Raji (cell line): ENCODE measurements at regions not wholly inside any gene's neighbourhood (a gene's known extent, or its start where the extent isn't known, plus 50 kb on each side); places are given as distances from the start of the nearest gene placed in this dataset.

Experiments used
- POLR2A ChIP-seq: IDR thresholded peaks from 2 replicates; pipeline ENCODE4 v1.6.1; 2011; ENCODE audit warnings: low read depth, low read length, control low read depth; ENCODE audit not compliant: insufficient read depth

DNA sequence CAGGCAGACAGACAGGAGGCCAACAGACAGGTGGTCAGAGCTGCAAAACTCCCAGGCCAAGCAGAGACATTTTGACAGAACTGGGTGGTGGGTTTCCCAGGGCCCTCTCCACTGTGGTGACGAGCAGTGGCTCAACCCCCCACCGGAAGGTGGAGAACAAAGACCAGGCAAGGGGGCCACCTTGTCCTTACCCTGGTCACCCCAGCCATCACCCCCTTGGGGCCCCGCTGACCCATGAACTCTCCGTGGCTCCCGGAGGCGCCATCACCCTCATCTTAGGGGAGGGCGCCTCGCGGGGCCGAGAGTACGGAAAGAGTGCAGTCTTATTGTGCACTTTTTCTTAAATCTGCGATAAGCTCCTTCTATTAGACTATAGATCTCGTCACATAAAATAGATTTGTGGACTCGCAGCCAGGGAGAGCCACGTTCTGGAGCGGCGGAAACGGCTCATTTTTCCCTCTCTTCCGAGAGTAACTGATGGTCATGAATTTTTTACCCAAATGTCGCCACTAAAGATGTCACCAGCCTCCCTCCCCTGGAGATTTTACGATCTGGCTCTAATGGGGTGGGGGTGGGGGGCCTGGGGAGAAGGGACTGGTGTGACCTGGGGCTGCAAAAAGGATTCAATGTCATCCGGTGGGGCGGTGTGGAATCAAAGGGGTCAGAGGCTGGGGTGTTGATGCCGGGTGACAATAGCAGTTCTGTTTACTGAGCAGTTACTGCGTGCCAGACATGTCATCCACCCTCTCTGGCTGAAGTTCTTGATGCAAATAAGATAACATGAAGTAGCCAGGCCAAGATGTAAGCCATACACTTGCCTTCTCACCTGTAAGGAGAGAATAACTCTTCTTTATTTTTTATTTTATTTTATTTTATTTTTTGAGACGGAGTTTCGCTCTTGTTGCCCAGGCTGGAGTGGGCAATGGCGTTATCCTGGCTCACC, 71.1 kb upstream of the MYL10 start:
- no peak for TF ChIP-seq POLR2A

DNA sequence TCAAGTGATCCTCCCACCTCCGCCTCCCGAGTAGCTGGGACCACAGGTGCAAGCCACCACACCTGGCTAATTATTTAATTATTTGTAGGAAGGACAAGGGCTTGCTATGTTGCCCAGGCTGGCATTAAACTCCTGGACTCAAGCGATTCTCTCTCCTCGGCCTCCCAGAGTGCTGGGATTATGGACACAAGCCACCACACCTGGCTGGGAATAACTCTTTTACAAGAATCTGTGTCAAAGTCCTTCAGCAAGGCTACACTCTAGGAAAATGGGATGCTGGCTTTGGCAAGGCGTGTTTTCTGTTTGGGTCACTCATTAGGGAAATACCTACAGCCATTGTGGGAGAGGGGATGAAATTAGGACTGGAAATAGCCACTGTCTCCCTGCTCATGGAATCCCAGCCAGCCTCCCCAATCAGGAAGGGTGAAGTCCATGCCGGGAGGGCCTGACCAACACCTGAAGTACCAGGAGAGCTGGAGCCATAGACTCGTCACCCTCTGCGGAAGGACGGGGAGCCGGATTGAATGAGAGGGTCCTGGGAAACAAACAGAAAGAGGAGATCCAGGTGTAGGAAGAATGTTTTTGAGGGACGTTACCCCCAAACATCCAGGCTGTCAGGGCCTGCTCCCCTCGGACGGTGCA, 72.2 kb upstream of the MYL10 start:
- no peak for TF ChIP-seq POLR2A

DNA sequence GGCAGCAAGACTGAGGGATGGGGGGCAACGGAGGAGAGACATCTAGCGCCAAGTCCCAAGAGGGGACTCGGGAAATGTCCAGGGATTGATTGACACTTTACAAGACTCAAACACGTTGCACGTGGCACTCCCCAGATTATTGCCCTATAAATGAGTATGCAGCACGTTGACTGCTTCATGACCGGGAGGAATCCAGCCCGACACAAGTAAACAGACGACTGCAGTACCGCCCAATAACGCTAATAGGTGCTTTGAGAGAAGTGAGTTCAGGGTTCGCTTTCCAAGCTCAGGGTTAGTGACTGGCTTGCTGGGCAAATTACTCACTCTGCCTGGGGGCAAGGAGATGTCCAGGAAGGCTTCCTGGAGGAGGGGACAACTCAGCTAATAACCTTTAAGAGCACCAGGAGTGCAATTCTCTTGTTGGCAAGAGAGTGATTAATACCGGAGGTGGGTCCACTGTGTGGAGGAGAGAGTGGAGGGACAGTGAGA, 73.3 kb upstream of the MYL10 start:
- TF ChIP-seq POLR2A: no peak

DNA sequence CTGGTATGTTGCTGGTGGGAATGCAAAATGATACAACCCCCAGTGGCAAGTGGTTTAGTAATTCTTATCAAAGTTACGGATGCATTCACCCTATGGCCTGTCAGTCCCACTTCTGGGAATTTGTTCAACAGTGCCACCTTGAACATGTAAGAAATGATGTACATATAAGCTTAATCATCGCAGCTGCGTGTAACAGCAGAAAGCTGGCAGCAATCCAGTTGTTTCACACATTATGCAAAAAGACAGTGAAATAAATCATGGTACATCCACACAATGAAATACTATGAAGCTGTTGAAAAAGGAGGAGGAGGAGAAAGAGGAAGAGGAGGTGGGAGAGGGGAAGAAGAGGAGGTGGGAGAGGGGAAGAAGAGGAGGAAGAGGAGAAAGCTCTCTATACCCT, 76.2 kb upstream of the MYL10 start:
- TF ChIP-seq POLR2A: no peak

DNA sequence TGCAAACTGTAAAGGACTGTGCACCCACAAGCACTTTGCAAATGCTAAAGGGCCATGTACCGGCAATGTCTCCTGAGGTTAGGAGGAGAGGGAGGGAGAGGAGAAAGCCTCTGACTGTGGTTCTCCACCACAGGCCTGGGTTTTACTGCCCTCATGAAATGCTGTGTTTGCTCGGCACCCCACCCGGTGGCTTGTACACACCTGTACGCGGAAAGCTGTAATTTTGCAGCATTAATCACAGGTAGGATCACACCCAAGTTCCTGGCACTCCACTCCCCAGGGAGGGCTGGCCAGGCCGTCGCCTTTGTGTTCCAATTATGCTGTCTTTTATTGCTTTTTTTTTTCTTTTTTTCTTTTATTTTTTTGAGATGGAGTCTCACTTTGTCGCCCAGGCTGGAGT, 78.5 kb upstream of the MYL10 start:
- TF ChIP-seq POLR2A: no peak

DNA sequence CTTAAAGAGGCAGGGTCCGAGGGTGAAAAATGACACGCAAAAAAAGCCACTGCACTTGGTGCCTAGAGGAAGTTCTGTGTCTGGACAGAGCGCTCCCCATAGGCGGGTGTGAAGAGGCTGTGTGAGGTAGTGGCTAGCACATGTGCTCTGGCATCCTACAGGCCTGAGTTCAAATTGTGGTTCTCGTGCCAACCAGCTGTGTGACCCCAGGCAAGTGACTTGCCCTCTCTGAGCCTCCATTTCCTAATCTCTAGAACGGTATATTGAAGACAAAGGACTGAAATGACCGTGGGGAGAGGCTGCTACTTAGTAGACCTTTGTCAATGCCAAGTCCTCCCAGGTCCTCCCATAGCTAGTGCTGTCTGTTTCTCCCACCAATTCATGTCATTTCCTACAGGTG, 79.1 kb upstream of the MYL10 start:
- no peak for TF ChIP-seq POLR2A

DNA sequence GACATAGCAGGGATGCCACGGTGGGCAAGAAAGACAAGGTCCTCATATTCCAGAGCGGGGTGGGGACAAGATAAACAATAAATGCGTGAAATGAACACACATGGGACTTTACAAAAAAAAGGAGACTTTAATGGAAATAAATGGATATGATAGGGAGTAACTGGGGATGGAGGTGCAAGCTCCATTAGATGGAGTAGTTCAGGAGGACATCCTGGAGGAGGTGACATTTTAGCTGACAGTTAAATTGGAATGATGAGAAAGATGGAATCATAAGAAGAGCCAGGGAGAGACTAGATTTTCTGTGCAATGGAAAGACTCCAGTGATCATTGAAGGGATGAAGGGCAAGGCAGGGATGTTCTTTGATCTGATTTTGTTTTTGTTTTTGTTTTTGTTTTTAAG, 83.6 kb upstream of the MYL10 start:
- TF ChIP-seq POLR2A: no peak

DNA sequence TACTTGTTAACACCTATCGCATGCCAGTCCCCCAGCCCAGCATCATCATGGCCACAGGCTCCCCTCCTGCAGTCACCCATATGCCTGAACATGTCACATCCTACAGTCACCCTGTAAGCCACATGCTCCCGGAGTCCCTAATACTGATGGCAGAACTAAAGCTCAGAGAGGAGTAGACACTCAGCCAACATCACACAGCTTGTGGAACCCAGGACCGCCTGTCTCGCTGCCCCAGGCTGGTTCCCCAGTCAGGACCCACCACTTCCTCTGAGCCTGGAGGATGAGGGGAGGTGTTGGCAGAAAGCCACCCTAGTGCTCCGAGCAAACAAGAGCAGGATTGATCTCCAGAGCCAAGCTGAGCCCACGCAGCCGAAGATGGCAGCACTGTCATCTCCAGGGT, 85.0 kb upstream of the MYL10 start:
- TF ChIP-seq POLR2A: no peak

DNA sequence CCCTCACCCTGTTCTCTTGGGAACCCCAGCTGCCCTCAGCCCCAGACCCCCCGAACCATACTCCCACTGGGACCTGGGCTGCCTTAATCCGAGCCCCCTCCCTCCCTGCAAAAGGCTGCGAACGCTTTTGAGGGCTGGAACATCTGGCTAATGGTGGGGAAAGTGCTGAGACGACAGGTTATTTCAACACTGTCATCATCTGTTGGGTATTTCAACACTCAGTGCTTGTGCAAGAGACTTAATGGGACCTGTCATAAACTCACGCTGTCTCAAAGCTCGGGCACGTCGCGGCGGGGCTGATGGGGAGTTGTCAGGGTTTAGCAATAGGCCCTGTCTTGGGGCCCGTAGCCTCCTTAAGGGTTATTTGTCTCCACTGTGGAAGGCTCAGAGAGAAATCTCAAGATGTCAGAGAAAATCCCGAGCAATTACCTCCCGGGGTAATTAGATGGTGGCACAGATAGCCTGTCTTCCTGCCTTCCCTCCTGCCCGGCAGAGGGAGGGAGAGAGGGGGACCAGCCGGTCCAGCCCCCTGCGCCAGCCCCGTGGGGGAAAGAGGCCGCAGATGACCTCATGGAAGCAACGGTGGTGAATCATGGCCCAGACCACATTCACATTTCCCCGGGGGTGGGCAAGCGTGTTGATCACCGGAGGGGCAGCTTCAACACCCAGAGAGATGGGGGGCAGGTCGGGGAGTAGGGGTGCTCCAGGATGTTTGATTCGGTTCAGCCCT, 88.7 kb upstream of the MYL10 start:
- TF ChIP-seq POLR2A: no peak

DNA sequence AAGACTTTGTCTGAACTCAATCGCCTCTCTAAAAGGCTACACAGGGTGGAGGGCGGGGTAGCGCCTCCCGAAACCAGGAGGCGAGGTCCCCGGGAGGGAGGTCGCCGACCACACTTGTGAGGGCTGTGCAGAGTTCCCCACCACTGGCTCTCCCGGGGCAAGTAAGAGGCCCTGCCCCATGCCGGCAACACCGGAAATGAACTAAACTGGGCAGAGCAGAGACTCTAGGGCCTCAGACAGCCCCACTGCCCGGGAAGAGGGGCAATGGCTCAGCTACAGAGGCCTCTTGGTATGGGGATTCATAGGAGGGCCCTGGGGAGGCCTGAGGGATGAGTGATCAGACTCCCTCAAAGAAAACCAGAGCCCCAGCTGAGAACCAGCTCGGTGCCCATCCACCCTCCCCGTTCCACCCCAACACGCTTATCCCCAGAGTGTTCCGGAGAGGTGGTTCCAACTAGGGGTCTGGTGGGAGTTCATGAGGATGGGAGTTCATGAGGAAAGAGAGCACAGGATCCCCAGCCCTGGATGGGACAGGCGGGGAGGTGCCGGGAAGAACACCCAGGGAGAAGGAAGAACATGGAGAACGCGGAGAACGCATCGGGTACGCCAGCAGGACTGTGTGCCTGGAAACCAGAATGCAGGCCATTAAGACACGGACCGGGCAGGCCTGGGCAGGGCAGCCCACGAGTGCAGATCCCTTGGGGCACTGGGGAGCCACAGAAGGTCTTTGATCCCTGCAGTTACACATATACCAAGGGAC, 89.4 kb upstream of the MYL10 start:
- no peak for TF ChIP-seq POLR2A

DNA sequence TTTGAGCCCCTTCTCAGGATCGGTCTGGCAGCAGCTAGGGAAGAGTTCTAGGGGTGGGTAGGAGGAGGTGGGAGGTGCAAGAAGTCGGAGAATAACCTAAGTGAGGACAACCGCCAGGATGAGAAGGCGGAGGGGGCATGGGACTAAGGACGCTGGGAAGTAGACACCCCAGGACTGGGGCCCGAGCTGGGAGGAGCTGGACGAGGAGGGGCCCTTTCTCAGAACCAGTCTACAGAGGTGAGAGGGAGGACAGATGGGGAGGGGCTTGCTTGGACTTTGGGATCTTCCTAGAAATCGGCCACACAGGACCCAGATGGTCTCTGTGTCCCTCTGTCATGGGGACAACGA, 90.0 kb upstream of the MYL10 start:
- TF ChIP-seq POLR2A: no peak

DNA sequence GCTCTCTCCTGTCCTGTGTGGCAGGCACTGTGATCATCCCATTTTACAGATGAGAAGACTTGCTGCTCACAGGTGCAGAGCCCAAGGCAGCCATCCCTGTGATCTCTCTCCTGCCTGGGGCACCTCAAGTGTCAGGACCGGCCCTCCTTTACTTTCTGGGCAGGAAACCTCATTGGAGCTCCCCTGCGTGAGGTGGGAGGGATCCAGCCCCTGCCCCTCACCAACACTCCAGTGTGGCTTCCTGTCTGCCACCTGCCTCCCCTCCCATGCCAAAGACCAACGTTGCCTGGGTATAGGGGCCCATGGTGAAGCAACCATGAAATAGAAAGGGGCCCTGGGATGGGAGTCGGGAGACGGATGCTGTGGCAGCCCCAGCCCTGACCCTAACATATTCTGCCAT, 91.2 kb upstream of the MYL10 start:
- TF ChIP-seq POLR2A: no peak

DNA sequence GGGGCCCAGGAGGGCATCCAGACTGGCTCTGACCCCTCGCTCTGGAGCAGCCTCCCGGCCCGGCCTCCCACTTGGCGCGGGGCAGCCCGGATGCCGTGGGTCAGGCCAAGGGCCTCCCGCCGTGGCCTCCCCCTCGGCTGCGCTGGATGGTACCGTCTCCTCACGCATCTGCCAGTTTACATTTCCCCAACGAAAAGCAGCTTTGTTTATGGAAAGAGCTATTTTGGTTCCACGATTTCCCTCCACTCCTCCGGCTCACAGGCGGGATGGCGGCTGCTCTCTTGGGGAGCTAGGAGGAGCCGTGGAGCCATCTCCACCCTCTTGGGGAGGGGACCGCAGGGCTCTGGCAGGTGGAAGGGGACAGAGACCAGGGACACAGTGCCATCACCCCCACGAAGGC, 93.2 kb upstream of the MYL10 start:
- no peak for TF ChIP-seq POLR2A

DNA sequence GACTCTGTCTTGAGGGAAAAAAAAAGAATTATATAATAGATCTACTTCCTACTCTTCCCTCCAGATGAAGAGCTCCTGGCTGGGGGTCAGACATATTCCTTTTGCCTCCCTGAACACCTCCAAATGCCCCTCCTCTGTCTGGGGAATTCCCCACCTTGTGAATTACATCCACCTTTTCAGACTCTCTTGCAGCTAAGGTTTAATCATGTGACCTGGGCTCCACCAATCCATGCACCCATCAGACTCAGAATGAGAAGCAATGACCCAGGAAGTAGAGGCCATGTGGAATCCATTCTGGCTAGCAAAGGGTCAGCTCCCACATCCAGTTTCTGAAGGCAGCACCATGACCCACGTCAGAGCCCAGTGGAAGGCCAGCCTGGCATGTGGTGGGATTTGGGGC, 93.6 kb upstream of the CUX1 start:
- no peak for TF ChIP-seq POLR2A

DNA sequence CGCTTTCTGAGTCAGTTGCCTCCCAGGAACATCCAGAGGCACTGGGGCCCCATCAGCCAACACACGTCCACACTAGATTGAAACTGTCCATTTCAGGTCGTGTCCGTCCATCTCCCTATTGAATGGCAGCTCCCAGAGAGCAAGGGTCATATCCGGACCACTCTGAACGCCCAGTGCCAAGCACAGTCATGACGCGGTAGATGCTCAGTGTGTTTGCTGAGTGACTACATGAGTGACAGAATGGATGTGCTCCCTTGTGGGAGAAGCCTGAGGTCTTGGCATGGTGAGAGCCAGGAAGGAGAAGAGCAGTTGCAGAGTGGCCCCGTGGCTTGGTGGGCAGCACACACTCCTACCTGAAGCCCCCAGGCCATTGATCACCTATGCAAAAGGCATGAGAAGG, 92.5 kb upstream of the CUX1 start:
- no peak for TF ChIP-seq POLR2A

DNA sequence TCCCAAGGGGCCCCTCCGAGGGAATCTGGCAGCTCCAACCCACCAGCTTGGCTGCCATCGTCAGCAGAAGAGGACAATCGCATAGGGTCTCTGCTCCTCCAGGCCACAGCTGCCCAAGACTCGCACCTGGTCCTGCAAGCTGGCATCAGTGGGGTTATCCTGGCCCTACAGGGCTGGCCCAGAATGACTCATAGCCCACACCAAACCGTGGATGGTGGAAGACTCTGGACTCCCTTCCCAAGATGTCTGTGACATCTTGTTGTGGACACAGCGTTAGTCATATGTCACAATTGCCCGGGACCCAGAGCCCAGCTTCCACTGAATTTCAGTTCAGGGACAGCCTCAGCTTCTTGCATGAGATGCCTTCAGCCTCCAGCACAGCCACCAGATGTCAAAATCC, 91.5 kb upstream of the CUX1 start:
- no peak for TF ChIP-seq POLR2A

DNA sequence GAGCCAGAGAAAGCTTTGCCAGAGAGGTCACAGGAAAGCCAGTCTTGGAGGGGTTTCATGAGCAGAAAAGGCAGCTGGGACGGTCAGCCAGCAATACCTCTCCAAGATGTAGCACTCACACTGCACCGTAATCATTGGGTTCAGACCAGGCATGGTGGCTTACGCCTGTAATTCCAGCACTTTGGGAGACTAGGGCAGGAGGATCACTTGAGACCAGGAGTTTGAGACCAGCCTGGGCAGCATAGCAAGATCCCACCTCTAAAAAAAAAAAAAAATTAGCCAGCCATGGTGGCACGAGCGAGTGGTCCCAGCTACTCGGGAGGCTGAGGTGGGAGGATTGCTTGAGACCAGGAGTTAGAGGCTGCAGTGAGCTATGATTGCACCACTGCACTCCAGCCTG, 90.2 kb upstream of the CUX1 start:
- TF ChIP-seq POLR2A: no peak
